Endothelial cell (in vitro differentiated cells): ENCODE measurements at regions not wholly inside any gene's neighbourhood (a gene's known extent, or its start where the extent isn't known, plus 50 kb on each side); places are given as distances from the start of the nearest gene placed in this dataset.

ENCODE experiments used
- DNase-seq: peaks from one replicate; pipeline ENCODE4 v3.0.0; 2021; ENCODE audit warnings: low spot score
- H3K27ac Mint-ChIP-seq: one replicate; pipeline ENCODE4 v1.8.0; 2021; ENCODE audit warnings: mixed read lengths, inconsistent platforms; ENCODE audit not compliant: unreplicated experiment
- H3K27me3 Mint-ChIP-seq: one replicate; pipeline ENCODE4 v1.8.0; 2021; ENCODE audit warnings: mild to moderate bottlenecking, moderate library complexity, mixed read lengths, inconsistent platforms; ENCODE audit not compliant: unreplicated experiment
- H3K36me3 Mint-ChIP-seq: one replicate; pipeline ENCODE4 v1.8.0; 2021; ENCODE audit warnings: mild to moderate bottlenecking, low read depth, mixed read lengths, inconsistent platforms; ENCODE audit not compliant: unreplicated experiment
- H3K4me1 Mint-ChIP-seq: one replicate; pipeline ENCODE4 v1.8.0; 2021; ENCODE audit warnings: mild to moderate bottlenecking, mixed read lengths, inconsistent platforms; ENCODE audit not compliant: unreplicated experiment
- H3K4me3 Mint-ChIP-seq: one replicate; pipeline ENCODE4 v1.8.0; 2021; ENCODE audit warnings: mild to moderate bottlenecking, mixed read lengths, inconsistent platforms; ENCODE audit not compliant: unreplicated experiment
- H3K9me3 Mint-ChIP-seq: one replicate; pipeline ENCODE4 v1.8.0; 2021; ENCODE audit warnings: mixed read lengths, inconsistent platforms; ENCODE audit not compliant: unreplicated experiment
- TF ChIP-seq, protein P1 (sequence below): fragments of 200-600 bp; sonication (generic); IDR thresholded peaks from one replicate; pipeline ENCODE4 v1.5.0; 2021; ENCODE audit warnings: antibody characterized with exemption; ENCODE audit not compliant: unreplicated experiment

DNA sequence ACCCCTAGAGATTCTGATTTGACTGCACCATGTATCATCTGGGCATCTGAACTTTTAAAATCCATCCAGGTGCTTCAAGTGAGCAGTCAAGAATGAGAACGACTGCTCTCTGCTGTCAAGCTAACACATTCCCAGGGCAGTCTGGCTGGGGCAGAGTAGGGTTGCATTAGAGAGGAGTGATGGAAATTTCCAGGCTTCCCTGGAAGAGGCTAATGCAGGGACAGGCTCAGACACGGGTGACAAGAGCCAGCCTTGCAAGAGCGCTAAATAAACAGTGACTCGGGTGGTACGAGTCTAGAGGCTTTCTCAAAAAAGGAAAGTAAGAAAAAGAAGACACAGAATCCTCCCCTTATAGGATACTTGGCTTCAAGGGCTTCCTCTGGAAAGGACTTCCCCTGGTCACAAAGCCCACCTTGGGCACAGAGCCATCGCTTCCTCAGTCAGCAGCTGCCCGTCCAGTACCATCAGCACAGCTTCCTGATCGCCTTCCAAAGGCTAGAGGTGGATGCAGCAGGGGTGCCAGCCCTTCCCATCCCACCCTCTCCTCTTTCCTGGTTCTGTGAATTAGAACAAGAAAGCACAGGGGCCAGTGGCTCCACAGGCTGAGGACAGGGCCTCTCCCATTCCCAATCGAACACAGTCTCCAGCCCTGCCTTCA lies 177.4 kb upstream of the RREB1 start:
- no peak overlapping the region for H3K4me3 Mint-ChIP-seq
- DNase-seq = no peak

DNA sequence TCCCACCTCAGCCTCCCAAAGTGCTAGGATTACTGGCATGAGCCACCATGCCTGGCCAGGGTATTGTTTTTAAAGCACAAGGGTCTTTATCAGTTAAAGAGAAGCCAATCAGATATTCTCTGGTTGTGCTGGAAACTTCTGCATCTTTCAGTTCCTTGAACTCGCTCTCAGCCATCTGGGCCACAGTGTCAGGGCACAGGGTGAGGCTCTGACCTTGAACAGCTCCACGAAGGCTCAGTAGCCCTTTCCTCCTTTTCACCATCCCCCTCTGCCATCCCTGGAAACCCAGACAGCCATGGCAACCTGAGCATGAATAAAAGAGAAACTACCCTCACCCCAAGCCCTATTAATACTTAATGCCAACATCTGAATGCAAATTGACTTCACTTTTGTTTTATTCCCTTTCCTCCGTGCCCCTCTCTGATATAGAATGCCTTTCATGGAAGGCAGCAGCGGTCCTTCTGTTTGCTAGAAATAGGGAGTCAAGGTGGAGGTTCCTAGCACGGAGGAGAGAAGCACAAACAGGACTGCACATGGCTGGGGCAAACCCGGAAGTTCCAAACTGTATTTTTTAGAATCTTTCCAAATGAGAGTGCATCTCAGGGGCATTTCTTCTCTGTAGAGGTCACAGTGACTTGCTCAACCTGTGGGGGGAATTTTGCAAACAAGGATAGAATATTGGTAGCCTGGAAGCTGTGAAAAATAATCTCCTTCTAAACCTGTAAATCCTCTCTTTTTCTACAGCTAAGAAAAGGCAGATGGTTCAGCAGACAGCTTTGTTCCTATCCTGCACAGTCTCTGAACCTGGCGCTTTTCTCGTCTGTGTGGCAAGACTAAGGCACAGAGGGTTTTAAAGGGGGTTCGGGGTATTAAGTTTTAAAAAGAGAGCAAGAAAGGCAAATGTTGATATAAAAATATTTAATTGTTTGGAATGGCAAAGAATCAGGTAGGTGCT lies 176.4 kb upstream of the RREB1 start:
- H3K36me3 Mint-ChIP-seq = no peaks in the 10 kb centered on the region
- no peak overlapping the region for H3K27ac Mint-ChIP-seq
- TF ChIP-seq, protein P1, sequence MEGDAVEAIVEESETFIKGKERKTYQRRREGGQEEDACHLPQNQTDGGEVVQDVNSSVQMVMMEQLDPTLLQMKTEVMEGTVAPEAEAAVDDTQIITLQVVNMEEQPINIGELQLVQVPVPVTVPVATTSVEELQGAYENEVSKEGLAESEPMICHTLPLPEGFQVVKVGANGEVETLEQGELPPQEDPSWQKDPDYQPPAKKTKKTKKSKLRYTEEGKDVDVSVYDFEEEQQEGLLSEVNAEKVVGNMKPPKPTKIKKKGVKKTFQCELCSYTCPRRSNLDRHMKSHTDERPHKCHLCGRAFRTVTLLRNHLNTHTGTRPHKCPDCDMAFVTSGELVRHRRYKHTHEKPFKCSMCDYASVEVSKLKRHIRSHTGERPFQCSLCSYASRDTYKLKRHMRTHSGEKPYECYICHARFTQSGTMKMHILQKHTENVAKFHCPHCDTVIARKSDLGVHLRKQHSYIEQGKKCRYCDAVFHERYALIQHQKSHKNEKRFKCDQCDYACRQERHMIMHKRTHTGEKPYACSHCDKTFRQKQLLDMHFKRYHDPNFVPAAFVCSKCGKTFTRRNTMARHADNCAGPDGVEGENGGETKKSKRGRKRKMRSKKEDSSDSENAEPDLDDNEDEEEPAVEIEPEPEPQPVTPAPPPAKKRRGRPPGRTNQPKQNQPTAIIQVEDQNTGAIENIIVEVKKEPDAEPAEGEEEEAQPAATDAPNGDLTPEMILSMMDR = no peak
- DNase-seq = no peak
- no peaks in the 10 kb centered on the region for H3K9me3 Mint-ChIP-seq
- peaks cover 8% of the 10 kb centered on the region for H3K4me1 Mint-ChIP-seq
- H3K27me3 Mint-ChIP-seq = peaks cover 4% of the 10 kb centered on the region
- no peak overlapping the region for H3K4me3 Mint-ChIP-seq

More for the DNA sequence above, 177.4 kb upstream of the RREB1 start:
- Mint-ChIP-seq H3K27me3 (peaks cover 3% of the 10 kb centered on the region), H3K9me3 (no peaks in the 10 kb centered on the region), H3K4me1 (peaks cover 8% of the 10 kb centered on the region), H3K36me3 (no peaks in the 10 kb centered on the region), H3K27ac (no peak overlapping the region)
- TF ChIP-seq, protein P1 = no peak

DNA sequence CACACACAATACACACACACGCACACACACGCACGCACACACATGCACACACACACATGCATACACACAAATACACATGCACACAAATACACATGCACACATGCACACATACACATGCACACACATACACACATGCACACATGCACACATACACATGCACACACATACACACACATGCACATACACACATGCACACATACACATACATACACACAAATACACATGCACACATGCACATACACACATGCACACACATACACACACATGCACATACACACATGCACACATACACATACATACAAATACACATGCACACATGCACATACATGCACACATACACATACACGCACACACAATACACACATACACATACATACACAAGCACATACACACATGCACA lies 175.4 kb upstream of the RREB1 start:
- Mint-ChIP-seq H3K36me3 (no peaks in the 10 kb centered on the region), H3K4me1 (peaks cover 5% of the 10 kb centered on the region), H3K4me3 (no peak overlapping the region), H3K27ac (no peak overlapping the region), H3K9me3 (no peaks in the 10 kb centered on the region), H3K27me3 (peaks cover 4% of the 10 kb centered on the region)
- no peak for DNase-seq
- TF ChIP-seq, protein P1 = no peak

DNA sequence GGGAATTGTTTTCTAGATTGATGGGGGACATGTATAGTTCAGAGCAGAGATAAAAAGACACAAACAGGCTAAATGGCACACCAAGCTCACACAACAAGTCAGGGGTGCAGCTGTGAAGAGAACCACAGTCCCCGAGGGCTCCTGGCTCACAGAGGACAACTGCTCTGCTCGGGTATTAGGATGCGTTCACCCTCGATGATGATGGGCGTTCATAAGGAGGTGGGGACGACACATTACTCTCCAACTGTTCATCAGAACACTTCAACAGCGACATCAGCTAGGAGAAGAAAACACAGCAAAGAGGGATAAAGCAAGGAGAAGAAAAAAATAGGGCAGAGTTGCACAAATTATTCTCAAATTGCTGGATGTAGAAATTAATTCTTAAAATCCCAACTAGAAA lies 174.8 kb upstream of the RREB1 start:
- TF ChIP-seq, protein P1 = no peak
- no peaks in the 10 kb centered on the region for H3K9me3 Mint-ChIP-seq

More for the DNA sequence above, 174.8 kb upstream of the RREB1 start:
- no peak overlapping the region for H3K4me3 Mint-ChIP-seq
- H3K27ac Mint-ChIP-seq = no peak overlapping the region
- H3K36me3 Mint-ChIP-seq = no peaks in the 10 kb centered on the region
- peaks cover 3% of the 10 kb centered on the region for H3K4me1 Mint-ChIP-seq
- no peak for DNase-seq
- H3K27me3 Mint-ChIP-seq = peaks cover 4% of the 10 kb centered on the region
